Muscle of leg (tissue), 3 donors: ENCODE measurements at regions not wholly inside any gene's neighbourhood (a gene's known extent, or its start where the extent isn't known, plus 50 kb on each side); places are given as distances from the start of the nearest gene placed in this dataset.

Experiments used
- DNase-seq: peaks from one replicate; pipeline ENCODE4 v3.0.0; 2013
- H3K27ac ChIP-seq: one replicate; pipeline ENCODE4 v1.5.1; 2013; ENCODE audit warnings: mild to moderate bottlenecking, low read length, control low read depth
- H3K27me3 ChIP-seq: one replicate; pipeline ENCODE4 v1.6.1; 2013; ENCODE audit warnings: low read length; ENCODE audit not compliant: control insufficient read depth, insufficient read depth
- H3K36me3 ChIP-seq: one replicate; pipeline ENCODE4 v1.6.1; 2013; ENCODE audit warnings: low read length; ENCODE audit not compliant: control insufficient read depth, insufficient read depth
- H3K4me1 ChIP-seq: one replicate; pipeline ENCODE4 v1.6.1; 2013; ENCODE audit warnings: low read length; ENCODE audit not compliant: control insufficient read depth, insufficient read depth
- H3K4me3 ChIP-seq: one replicate; pipeline ENCODE4 v1.5.1; 2013; ENCODE audit warnings: low read length, control low read depth
- H3K9me3 ChIP-seq: replicated peaks from 2 replicates; pipeline ENCODE4 v1.6.1; 2013; ENCODE audit warnings: low read depth, low read length; ENCODE audit not compliant: control insufficient read depth
- WGBS: methylation state at CpG from one replicate; pipeline ENCODE4 v1.1.5; 2013; ENCODE audit warnings: missing lambda C conversion rate; ENCODE audit not compliant: insufficient coverage; 5-methylcytosine and 5-hydroxymethylcytosine counted together

DNA sequence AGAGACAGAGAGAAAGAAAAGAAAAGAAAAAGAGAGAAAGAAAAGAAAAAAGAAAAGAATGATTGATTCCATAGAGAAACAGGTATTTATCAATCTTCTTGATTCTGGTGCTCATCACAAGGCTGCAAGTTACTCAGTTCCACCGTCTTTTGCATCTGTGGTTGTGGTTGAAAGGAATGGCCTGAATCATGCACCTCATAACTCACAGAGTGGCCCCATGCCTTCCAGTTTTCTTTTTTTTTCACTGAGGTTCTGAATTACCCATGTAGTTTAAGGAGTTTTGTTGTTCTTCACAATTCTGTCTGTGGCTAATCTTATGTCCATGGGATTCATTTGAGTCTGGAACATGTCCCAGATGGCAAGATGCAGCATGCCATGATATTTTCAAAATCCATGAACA is 156.0 kb downstream of the ZNF33B start:
- Histone ChIP-seq H3K27ac (no peak overlapping the region), H3K27me3 (no peaks in the 10 kb centered on the region), H3K4me3 (no peak overlapping the region), H3K36me3 (no peaks in the 10 kb centered on the region), H3K4me1 (no peaks in the 10 kb centered on the region), H3K9me3 (peaks cover 27% of the 10 kb centered on the region)
- WGBS = 80% methylated on average over 1 of the region's 1 CpG
- DNase-seq = no peak

- WGBS = no CpG with 5 or more reads among the region's 1 CpG
- Histone ChIP-seq H3K27ac (no peak overlapping the region), H3K27me3 (no peaks in the 10 kb centered on the region), H3K4me3 (no peak overlapping the region), H3K4me1 (no peaks in the 10 kb centered on the region), H3K9me3 (peaks cover 20% of the 10 kb centered on the region), H3K36me3 (no peaks in the 10 kb centered on the region)
- DNase-seq = no peak
Observed at GRCh38 chr10:42479057-42479456, 159.3 kb downstream of the ZNF33B start.

DNA sequence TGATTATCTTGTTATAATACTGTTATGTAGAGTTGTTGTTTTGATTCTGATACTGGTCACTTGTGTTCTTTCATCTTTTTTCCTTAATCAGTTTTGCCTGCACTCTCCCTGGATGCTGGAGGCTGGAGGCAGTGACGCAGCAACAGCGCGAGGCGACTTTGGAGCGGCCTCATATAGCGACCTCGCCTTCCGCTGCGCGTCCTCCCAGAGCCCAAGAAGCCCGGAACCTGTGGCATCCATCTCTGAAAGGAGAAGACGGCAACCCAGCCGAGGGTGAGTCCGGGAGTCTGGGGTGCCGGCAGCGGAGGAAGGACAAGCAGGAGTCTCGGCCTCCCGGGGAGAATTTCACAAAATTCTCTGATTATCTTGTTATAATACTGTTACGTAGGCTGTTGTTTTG is 161.2 kb downstream of the ZNF33B start:
- no peak overlapping the region for H3K4me3 ChIP-seq
- no peaks in the 10 kb centered on the region for H3K36me3 ChIP-seq
- no peaks in the 10 kb centered on the region for H3K27me3 ChIP-seq
- no peak overlapping the region for H3K27ac ChIP-seq
- WGBS = 91% methylated on average over 14 of the region's 19 CpGs
- H3K4me1 ChIP-seq = no peaks in the 10 kb centered on the region
- no peak for DNase-seq
- H3K9me3 ChIP-seq = peaks cover 14% of the 10 kb centered on the region

DNA sequence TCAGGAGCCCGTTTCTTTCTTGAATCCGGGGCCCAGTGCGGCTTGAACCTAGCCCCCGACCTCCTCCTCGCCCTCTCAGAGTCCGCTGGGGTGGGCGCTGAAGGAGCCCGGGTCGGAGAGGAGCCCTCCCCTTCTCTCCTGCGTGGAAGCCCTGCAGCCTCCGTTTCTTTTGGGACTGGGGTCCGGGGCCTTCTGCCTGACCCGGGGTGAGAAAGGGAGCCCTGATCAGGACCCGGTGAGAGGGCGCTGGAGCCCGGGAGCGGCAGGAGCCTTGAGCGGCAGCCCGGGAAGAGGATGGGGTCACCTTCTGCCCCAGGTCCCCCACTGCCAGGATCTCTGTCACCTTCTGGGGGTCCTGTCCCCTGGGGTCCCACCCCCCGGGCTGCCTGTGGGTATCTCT is 162.3 kb downstream of the ZNF33B start:
- peak overlapping the region; percentile 5 for H3K4me3 ChIP-seq
- WGBS = 11% methylated on average over 10 of the region's 20 CpGs

GRCh38 chr10:42475168-42476098 is 162.9 kb downstream of the ZNF33B start:
- H3K27ac ChIP-seq = no peak overlapping the region
- peak; percentile 0 for DNase-seq
- H3K9me3 ChIP-seq = peaks cover 14% of the 10 kb centered on the region
- no peaks in the 10 kb centered on the region for H3K4me1 ChIP-seq
- no peaks in the 10 kb centered on the region for H3K27me3 ChIP-seq
- peak overlapping the region; percentile 5 for H3K4me3 ChIP-seq
- WGBS = 30% methylated on average over 44 of the region's 52 CpGs
- no peaks in the 10 kb centered on the region for H3K36me3 ChIP-seq

More for the DNA sequence above, 162.3 kb downstream of the ZNF33B start:
- Histone ChIP-seq H3K4me1 (no peaks in the 10 kb centered on the region), H3K27me3 (no peaks in the 10 kb centered on the region), H3K36me3 (no peaks in the 10 kb centered on the region), H3K9me3 (peaks cover 14% of the 10 kb centered on the region), H3K27ac (no peak overlapping the region)
- no peak for DNase-seq

GRCh38 chr10:42454313-42454712 is 184.1 kb downstream of the ZNF33B start:
- 58% methylated on average over 3 of the region's 6 CpGs for WGBS
- no peaks in the 10 kb centered on the region for H3K36me3 ChIP-seq
- no peak overlapping the region for H3K4me3 ChIP-seq
- no peak overlapping the region for H3K27ac ChIP-seq
- H3K9me3 ChIP-seq = peaks cover 21% of the 10 kb centered on the region
- no peaks in the 10 kb centered on the region for H3K27me3 ChIP-seq
- no peak for DNase-seq
- no peaks in the 10 kb centered on the region for H3K4me1 ChIP-seq

GRCh38 chr10:42431095-42431494 is 207.3 kb downstream of the ZNF33B start:
- no peaks in the 10 kb centered on the region for H3K4me1 ChIP-seq

DNA sequence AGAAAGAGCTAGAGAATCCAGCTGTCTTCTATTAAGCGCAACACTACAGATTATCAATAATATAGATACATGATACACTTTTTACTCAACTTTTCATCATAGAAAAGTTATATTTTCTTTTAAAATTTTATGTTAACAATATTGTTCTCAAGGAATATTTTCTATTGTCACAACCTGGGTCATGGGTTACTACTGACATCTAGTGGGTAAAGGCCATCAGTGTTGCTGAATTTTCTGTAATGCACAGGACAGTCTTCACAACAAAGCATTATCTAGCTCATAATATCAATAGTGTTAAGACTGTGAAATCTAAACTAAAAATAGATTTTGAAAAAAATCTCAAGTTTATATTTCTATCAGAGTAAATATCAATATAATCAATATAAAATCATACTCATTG is 209.8 kb downstream of the ZNF33B start:
- WGBS = no CpG with 5 or more reads among the region's 1 CpG

More at GRCh38 chr10:42431095-42431494, 207.3 kb downstream of the ZNF33B start:
- no CpG with 5 or more reads among the region's 5 CpGs for WGBS
- H3K36me3 ChIP-seq = no peaks in the 10 kb centered on the region
- DNase-seq = no peak
- no peaks in the 10 kb centered on the region for H3K9me3 ChIP-seq
- H3K27me3 ChIP-seq = no peaks in the 10 kb centered on the region
- H3K4me3 ChIP-seq = no peak overlapping the region
- H3K27ac ChIP-seq = no peak overlapping the region

DNA sequence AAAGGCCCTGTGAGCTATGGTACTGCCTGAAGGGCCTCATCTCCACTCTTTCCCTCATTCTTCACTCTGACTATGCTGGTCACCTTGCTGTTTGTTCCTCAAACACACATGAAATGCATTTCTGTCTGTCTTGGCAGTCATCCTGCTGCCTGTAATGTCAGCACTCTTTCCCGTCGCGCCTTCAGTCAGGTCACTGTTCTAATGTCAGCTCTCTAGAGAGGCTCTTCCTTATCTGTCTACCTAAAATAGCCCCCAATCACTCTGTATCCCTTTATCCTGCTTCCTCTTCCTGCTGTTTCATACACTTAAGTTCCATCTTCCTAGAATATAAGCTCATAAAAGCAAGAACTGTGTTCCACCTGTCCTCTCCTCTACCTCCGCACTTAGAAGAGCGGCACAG is 215.5 kb downstream of the ZNF33B start:
- H3K27me3 ChIP-seq = no peaks in the 10 kb centered on the region
- peaks cover 28% of the 10 kb centered on the region for H3K9me3 ChIP-seq
- no peaks in the 10 kb centered on the region for H3K4me1 ChIP-seq
- 92% methylated on average over 5 of the region's 5 CpGs for WGBS
- no peak for DNase-seq
- no peak overlapping the region for H3K4me3 ChIP-seq
- no peaks in the 10 kb centered on the region for H3K36me3 ChIP-seq
- H3K27ac ChIP-seq = no peak overlapping the region

More for the DNA sequence above, 209.8 kb downstream of the ZNF33B start:
- Histone ChIP-seq H3K27ac (no peak overlapping the region), H3K27me3 (no peaks in the 10 kb centered on the region), H3K36me3 (no peaks in the 10 kb centered on the region), H3K4me3 (no peak overlapping the region), H3K9me3 (peaks cover 5% of the 10 kb centered on the region), H3K4me1 (no peaks in the 10 kb centered on the region)
- DNase-seq = no peak

GRCh38 chr10:42421812-42422211 is 216.6 kb downstream of the ZNF33B start:
- H3K9me3 ChIP-seq = peaks cover 31% of the 10 kb centered on the region
- H3K27me3 ChIP-seq = no peaks in the 10 kb centered on the region
- H3K36me3 ChIP-seq = no peaks in the 10 kb centered on the region
- 11% methylated on average over 1 of the region's 3 CpGs for WGBS
- H3K4me1 ChIP-seq = no peaks in the 10 kb centered on the region
- H3K4me3 ChIP-seq = no peak overlapping the region
- H3K27ac ChIP-seq = no peak overlapping the region
- no peak for DNase-seq
